Stimulated activated CD4-positive, alpha-beta T cell treated with anti-CD3 and anti-CD28 coated beads, Interleukin-1b, Interleukin-23, amount 100 ng/mL, for 24 hours (primary cell): ENCODE measurements at regions not wholly inside any gene's neighbourhood (a gene's known extent, or its start where the extent isn't known, plus 50 kb on each side); places are given as distances from the start of the nearest gene placed in this dataset.

Experiments used
- DNase-seq, 4 experiments: peaks; one replicate each; pipeline ENCODE4 v3.0.0-alpha.2; 2020; ENCODE audit warnings: low read depth in 4 of 4, low spot score in 1 of 4

- DNase-seq, result no peak
Measured at GRCh38 chr12:90058704-90059103, 350.1 kb upstream of the ATP2B1 start.

- DNase-seq, result no peak
Measured at GRCh38 chr12:90055071-90055470, 346.4 kb upstream of the ATP2B1 start.

- no peak for DNase-seq
Measured at GRCh38 chr12:90048918-90049317, 340.3 kb upstream of the ATP2B1 start.

- no peak for DNase-seq
Measured at GRCh38 chr12:90045559-90045958, 336.9 kb upstream of the ATP2B1 start.

DNA sequence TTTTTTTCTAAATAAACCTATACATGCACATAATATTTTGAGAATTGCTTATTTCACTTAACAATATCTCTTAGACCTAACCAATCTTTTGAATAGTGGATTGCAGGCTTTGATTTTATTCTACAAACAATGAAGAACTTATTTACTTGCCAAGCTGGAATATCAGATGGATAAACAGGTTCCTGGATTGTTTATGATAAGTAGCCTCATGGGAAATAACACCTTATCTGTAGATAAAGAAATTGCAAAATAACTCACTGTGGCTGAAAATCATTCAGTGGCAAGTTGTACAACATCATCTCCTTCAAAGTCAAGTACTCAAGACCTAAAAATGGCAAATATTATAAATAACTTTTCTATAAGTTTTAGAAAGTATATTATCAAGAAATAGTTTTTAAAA lies 335.4 kb upstream of the ATP2B1 start:
- no peak for DNase-seq

GRCh38 chr12:90042920-90043641 lies 334.4 kb upstream of the ATP2B1 start:
- no peak for DNase-seq

- DNase-seq, result no peak
Measured at GRCh38 chr12:90038289-90038688, 329.7 kb upstream of the ATP2B1 start.

DNA sequence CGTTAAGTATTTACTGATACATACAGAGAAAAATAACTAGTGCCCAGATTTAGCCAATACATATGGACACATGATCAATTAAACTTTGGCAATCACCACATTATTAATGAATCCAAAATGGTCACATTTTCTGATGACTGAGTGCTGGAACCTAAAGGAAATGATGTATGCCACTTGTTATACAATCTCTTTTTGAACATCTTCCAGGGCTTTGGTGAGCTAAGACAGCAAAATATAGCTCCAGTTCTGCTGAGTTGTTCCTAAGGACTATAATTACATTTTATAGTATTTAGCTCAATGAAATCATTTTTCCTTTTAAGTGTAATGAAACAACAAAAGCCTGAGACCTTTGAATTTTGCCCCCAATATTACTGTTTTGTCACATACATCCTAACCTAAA lies 329.1 kb upstream of the ATP2B1 start:
- no peak for DNase-seq

GRCh38 chr12:90036637-90037036 lies 328.0 kb upstream of the ATP2B1 start:
- DNase-seq, result no peak

DNA sequence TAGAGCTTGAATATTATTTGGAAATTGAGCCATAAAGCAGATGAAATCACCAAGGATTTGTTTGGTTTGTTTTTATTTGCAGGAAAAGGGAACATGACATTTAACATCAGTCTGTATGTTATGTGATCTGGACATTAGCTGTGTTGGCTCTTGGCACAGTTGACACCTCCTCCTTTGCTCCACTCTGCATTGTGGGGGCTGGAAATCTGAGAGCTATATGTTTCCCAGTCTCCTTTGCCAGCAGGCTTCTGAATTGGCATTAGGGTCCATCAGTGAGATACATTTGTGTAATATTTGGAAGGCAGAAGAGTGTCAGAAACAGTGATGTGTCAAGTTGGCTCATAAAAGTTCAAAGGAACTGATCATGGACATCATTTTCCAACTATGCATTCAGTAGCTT lies 322.1 kb upstream of the ATP2B1 start:
- DNase-seq, result no peak

DNA sequence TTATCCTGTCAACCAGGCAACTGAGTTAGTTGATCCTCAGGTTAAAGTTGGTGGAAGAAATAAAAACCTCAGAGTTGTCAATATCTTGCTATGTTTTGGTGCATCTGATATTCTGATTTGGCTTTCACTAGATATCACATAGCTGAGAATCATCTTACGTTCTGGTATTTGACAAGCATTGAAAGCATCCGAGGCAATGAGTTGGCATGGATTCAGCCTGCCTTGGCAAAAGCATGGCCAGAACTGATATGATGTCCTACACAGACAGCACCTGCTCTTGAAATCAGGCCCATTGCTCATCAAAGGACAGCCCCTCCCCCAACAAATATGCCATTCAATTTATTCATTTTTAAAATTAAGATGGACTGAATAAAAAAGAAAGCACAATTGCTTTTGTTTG lies 320.7 kb upstream of the ATP2B1 start:
- no peak for DNase-seq

GRCh38 chr12:90028635-90029051 lies 320.0 kb upstream of the ATP2B1 start:
- DNase-seq, result no peak

GRCh38 chr12:90027889-90028634 lies 319.4 kb upstream of the ATP2B1 start:
- no peak for DNase-seq

DNA sequence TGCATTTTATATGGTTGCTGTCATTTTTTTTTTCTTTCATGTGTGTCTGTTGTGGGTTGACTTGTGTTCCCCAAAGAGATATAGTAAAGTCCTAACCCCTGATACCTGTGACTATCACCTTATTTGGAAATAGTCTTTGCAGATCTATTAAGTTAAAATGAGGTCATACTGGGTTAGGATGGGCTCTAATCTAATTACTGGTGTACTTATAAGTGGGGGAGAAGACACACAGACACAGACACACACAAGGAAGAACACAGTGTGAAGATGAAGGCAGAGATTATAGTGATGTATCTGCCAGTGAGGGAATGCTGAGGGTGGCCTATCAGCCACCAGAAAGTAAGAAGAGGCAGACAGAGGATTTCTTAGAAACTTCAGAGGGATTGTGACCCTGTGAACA lies 318.4 kb upstream of the ATP2B1 start:
- no peak for DNase-seq

DNA sequence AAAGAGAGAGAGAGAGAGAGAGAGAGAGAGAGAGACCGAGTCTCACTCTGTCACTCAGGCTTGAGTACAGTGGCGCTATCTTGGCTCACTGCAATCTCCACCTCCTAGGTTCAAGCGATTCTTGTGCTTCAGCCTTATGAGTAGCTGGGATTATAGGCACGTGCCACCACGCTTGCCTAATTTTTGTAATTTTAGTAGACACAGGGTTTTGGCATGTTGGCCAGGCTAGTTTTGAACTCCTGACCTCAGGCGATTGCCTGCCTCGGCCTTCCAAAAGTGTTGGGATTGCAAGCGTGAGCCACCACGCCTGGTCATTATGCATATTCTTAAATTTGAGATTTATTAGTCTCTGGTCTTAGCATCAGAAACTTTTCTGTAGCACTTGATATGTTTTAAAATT lies 317.9 kb upstream of the ATP2B1 start:
- no peak for DNase-seq

- DNase-seq, result no peak
Measured at GRCh38 chr12:90024262-90024661, 315.6 kb upstream of the ATP2B1 start.

DNA sequence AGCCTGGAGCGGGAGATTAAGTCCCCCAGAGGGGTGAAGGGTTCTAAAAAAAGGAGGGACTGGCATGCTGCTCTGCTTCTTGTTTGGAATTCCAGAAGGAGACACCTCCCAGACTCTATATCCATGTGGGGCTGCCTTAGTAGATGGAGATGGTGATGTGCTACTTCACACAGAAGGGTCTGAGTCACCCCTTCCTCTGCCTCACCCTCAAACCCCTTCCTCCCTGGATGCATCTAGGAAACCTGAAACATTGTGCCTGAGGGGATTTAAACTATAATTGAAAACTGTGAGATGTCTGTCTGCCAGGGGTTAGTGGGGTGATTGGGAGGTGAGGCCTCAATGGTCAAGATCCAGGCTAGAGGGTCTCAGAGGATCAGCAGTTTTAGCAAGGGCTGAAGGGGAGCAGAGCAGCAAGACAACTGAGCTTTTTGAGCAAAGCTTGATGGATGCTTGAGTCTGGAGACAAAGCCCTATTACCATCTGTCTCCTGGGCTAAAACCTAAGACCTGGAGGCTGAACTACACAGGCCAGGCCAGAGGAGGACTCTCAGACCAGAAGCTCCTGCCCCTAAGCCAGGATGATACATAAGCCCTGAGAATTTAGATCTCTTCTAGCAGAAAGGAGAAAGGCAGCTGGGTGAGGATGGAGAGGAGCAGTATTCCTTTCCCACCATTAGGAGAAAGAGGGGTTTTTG lies 314.7 kb upstream of the ATP2B1 start:
- DNase-seq, result no peak

DNA sequence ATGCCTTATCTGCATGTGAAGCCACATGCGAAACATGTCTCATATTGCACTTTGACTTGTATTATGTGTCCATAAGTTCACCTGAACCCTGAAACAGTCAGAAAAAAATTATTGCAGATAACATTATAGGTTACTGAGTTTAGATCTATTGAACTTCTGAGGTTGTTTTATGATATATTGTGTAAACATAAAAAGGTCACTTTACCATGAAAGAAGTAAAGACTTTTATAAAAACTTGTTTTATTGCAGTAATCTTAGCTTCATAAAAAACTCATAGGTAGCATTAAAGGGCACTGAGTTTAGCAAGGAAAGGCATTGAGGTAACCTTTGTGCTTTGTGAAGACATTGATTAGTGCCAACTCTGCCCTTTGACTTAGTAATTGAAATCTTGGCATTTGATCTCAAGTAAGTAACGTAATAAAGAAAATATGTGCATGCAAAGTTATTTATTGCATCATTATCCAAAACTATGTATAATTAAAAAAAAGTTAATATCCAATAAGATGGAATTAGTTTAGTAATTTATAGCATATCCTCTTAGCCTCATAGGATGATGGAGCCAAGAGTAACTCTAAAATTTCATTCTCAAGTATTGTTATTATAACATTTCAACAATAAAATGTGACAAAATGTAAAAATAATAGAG lies 313.3 kb upstream of the ATP2B1 start:
- no peak for DNase-seq

DNA sequence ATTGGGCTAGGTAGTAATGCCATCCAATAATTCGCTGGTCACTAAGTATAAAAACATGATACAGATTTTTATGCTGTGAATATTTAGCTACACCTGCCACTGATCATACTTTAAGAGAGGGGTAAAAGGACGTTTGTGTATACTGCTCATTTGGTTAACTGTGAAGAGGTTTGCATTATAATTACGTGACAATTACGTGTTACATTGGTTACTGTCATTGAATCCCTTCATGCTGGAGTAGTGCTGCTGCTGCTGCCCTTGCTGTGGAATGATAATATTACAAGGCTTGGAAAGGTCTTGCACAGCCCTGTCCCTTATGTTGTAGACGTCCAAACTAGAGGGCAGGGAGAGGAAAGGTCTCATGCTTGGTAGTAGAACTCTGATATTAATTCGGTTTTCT lies 312.2 kb upstream of the ATP2B1 start:
- no peak for DNase-seq

GRCh38 chr12:90020436-90020835 lies 311.8 kb upstream of the ATP2B1 start:
- DNase-seq, result no peak

DNA sequence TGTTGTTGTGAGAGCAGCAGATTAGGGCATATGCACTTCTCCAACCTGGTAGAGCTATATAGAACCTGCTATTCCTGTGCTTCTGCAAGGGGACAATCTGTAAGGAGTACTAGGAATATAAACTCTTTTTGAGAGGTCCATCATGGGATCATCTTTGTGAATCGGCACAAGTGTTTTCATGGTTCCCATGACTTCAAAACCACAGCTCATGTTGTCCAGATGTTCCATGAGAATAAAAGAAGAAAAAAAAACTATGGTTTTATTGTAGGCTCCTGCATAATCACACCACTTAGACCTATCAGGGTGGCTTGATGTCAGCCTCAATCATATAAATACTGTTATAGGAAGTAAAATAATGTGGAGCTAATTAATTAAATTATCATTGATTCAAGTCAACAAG lies 311.4 kb upstream of the ATP2B1 start:
- no peak for DNase-seq

DNA sequence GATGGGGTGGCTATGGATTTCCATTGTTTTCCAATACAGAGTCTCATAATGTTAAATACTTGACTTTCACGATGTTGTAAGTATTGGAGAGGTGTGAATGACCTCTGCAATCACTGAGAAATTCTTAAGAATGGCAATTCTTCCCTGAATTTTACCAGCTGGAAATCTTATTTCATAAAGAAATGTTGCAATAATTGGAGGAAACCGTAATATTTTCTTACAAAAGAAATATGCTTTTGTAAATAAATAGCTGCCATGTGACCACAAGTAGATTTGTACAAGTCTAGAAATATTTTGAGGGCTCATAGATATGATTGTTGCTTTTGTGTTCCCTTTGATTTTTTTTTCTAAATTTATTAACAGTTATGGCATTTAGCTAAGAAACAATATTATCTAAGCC lies 308.7 kb upstream of the ATP2B1 start:
- DNase-seq, result no peak
